AG08395 (cell line): ENCODE measurements at regions not wholly inside any gene's neighbourhood (a gene's known extent, or its start where the extent isn't known, plus 50 kb on each side); places are given as distances from the start of the nearest gene placed in this dataset.
"Not testable (repeated sequence)": the region's sequence is repeated elsewhere in the genome, so short reads cannot be mapped to it uniquely, and the experiment has no call there.

Source experiments
- DNase-seq: peaks from one replicate; pipeline ENCODE4 v3.0.0; 2012; ENCODE audit warnings: mixed read lengths, low spot score

GRCh38 chr2:199558156-199558555, 100.4 kb upstream of the SATB2 start:
- DNase-seq = no peak

- no peak for DNase-seq
Measured at GRCh38 chr2:199556527-199557285, 99.0 kb upstream of the SATB2 start.

- no peak for DNase-seq
Measured at GRCh38 chr2:199554026-199554425, 96.3 kb upstream of the SATB2 start.

GRCh38 chr2:199552141-199552540, 94.4 kb upstream of the SATB2 start:
- DNase-seq = no peak

GRCh38 chr2:199543606-199544172, 86.0 kb upstream of the SATB2 start:
- no peak for DNase-seq

GRCh38 chr2:199535445-199536177, 77.9 kb upstream of the SATB2 start:
- DNase-seq = no peak

- DNase-seq = not testable (repeated sequence)
Measured at GRCh38 chr2:199533873-199534272, 76.1 kb upstream of the SATB2 start.

- no peak for DNase-seq
Measured at GRCh38 chr2:199527071-199527470, 69.3 kb upstream of the SATB2 start.

GRCh38 chr2:199524689-199525574, 67.2 kb upstream of the SATB2 start:
- no peak for DNase-seq

- DNase-seq = no peak
Measured at GRCh38 chr2:199509403-199509802, 51.7 kb upstream of the SATB2 start.
